CD1c-positive myeloid dendritic cell (primary cell): ENCODE measurements at regions not wholly inside any gene's neighbourhood (a gene's known extent, or its start where the extent isn't known, plus 50 kb on each side); places are given as distances from the start of the nearest gene placed in this dataset.

Experiments
- DNase-seq: peaks from one replicate; pipeline ENCODE4 v3.0.0-alpha.2; 2016; ENCODE audit errors: extremely low spot score

DNA sequence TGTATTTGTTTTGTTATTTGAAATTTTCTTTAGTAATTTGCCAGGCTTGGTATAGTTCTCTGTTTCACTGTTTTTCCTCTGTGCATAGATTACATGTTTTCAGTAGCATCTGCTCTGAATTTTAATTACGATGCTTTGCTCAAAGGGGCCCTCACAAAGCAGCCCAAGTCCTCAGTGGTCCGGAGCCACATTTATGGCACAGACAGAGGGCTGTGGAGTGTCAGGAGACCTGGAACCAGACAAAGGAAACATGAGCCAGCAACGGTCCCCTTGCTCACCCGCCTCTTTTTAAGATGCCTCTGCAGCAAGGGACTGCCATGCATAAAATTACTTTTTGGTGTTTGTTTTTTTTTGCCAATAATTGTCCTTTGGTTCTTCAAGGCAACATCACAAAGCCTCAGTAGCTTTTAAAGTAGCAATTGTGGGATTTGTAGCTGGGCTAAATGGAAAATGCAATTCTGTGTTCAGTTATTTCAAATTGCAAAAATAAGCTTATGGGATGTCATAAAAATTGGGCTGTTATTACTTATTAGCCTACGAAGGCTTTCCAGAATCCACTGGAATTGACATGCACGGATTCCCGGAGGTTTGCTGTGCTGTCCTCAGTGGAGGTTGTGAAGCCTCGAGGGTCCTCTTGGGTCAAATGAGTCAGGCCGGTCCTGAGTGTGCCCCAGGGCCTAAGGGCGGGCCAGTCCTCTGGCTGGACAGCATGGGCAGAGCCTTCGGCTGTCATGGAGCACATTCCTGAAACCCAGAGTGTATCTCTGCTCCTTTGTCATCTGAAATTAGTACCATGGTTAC, 422.8 kb downstream of the GLRX3 start:
- no peak for DNase-seq

DNA sequence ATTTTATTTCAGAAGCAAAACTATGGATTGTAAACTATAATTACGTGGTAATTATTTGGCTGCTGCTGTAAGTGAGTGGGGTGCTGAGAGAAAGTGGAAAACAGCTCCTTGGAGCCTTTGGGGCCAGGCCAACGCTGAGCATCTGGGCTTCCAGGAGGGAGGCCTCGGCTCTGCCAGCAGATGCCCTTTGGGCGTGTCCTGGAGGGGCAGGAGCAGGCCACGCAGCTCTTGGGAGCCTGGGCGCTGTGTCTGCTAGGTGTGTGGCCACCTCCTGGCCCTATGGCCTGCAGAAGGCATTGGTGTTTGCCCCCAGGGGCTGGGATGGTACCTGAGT, 423.3 kb downstream of the GLRX3 start:
- DNase-seq = no peak

DNA sequence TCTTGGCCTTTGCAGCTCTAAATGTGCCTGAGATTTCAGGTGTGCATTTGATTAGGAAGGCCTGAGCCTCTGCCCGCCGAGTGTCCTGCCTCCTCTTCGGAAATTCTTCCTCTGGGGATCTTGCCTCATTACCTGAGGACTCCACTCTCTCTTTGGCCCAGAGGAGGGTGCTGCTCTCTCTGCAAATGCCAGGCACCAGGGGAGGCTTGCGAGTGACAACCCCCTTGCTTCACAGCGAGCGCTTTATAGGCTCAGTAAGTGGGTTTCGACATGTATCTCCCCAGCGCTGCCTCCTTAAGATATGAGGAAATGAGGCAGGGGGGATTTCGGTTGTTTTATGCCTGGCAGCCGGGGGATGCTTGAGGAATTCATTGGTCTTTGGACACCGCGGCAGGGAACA, 423.9 kb downstream of the GLRX3 start:
- DNase-seq = no peak

DNA sequence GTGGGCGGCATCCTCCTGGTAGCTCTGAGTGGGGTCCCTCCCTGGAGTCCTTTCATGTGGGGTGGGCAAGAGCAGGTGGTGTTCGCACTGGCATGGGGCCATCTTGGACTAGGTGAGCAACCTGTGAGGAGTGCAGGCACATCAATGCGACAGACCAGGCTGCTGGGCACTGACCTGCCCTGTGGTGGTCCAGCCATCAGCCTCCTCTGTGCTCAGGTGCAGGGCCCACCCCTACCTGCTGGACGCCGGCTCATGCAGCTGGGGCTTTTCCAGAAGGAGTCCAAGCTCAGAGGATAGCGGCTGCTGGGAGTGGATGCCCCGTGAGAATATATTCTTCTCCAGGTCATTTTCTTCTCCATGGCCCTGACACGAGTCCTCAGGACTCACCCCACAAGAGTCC, 424.4 kb downstream of the GLRX3 start:
- no peak for DNase-seq

DNA sequence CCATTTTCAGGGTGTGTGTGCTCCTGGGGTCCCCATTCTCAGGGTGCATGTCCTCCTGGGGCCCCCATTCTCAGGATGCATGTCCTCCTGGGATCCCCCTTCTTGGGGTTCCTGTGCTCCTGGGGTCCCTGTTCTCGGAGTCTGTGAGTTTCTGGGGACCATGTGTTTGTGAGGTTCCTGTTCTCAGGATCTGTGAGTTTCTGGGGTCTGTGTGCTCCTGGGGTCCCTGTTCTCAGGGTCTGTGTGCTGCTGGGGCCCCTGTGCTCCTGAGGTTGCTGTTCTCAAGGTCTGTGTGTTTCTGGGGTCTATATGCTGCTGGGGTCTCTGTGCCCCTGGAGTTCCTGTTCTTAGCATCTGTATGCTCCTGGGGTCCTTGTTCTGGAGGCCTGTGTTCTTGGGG, 425.5 kb downstream of the GLRX3 start:
- DNase-seq = no peak

DNA sequence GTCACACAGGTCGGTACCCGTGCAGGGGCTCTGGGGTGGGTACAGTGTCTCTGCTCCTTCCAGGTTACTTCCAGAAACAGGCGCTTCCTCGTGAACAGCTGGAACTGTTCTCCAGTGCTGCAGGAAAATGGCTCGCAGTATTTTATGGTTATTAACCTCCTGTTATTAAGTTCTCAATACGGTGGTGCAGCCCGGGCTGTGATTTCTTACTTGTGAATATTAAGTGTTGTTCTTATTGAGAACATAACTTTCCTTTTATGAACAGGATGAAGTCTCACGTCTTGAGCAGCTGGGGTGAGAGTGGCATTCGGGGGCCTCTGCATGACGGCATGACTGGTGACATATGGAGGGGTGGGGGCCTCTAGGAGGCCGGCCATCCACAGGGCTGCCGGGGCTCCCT, 430.8 kb downstream of the GLRX3 start:
- DNase-seq = no peak

DNA sequence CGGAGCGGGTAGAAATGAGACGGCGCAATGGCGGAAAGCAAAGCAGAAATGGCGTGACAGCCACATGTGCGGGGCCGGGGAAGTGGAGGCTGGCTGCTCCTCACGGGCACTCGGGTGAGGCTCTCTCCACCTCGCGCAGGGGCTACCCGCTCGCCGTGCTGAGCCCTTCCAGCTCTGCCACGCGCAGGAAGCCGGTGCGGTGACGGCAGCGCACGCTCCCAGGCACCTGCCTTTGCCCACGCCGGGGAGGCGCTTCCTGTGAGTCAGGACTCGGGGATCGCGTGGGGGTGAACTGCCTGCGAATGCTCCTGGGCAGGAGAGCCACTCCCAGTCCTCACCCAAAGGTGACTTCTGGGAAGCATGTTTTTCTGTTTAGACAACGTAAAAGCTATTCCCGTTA, 431.2 kb downstream of the GLRX3 start:
- DNase-seq = no peak

DNA sequence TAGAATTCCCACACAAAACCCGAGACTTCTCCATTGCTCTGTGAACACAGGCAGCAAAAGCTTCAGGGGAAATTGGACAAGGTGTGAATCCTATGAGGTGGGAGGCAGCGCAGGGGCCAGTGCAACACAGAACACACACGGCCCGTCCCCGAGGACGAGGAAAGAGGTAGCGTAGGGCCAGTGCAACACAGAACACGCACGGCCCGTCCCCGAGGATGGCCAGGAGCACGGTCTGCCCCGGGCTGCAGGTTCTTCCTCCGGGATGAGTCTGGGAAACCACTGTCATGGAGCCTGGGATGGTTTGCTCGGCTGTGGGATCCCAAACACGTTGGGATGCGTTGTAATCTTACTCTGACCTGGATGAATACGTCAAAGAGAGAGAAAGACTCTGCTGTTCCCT, 432.1 kb downstream of the GLRX3 start:
- no peak for DNase-seq

DNA sequence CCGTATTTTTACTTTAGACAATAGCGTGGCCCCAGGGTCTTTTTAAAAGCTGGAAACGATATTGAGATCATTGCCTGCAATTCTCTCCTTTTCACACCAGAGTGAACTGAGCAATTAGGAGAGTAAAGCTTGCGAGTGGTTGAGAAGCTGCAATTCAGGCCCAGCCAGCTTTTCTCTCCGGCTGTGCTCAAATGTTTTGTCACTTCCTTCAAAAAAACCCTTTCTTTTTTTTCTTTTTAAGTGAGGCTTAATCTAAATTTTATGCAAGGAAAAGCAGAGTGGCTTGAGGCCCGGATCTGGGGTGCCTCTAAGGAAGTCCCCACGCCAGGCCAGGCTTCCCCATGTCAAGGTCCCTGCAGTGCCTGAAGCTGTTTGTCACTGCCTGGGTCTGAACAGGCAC, 433.9 kb downstream of the GLRX3 start:
- no peak for DNase-seq

DNA sequence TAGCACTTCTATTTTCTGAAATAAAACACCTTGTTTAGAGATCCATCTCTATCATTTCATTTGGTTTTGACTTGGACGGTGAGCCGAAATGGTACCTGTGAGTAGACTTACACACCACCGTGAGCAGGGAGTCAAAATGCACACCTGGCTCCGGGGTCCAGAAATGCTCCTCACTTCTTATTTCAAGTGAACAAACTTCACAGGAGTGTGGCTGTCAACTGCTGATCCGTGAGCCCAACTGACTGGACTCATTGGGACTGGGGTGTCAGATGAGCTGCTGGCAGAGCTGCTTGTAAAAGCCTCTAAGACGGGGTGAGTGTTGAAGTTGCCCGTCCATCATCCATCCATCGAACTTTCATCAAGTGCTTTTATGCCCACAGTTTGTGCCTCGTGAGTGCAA, 435.5 kb downstream of the GLRX3 start:
- no peak for DNase-seq

DNA sequence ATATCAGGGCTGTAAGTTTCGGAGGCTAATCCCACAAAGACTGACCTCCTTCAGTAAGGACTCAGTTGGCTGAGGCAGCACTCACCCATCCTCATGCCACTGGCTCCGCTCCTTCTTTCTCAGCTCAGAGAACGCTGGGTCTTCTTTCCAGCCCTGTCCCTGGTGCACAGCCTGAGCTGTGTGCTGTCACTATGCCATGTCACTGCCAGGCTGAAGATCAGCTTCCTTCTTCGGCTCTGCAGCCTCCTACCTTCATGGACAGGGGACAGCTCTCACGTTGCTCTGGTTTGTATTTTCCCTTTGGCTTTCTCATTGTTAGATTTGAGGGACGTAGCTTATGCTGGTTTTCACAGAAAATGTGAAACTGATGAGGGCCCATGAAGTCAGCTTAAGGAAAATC, 437.3 kb downstream of the GLRX3 start:
- no peak for DNase-seq

DNA sequence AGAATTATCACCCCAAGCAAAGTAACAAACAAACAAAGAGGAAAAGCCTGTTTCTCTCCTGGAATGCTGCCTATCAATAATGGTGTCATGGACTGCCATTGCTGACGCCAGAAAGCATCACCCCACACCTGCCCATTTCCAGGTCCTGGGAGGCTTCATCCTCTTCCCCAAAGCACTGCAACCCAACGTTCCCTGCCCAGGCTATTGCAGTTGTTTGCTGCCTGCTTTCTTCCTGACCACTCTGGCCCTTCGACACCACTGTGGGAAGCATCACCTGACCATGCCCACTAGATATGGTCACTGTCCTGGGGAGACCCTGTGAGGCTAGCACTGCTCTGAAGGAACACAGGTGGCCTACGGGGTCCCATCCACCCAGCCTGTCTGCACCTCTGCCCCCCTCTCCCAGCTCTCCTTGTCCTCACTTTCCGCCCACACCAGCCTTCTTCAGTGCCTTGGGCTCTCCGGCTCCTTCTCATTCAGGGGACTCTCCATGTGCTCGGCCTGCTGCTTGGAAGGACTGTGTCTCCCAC, 439.6 kb downstream of the GLRX3 start:
- no peak for DNase-seq

DNA sequence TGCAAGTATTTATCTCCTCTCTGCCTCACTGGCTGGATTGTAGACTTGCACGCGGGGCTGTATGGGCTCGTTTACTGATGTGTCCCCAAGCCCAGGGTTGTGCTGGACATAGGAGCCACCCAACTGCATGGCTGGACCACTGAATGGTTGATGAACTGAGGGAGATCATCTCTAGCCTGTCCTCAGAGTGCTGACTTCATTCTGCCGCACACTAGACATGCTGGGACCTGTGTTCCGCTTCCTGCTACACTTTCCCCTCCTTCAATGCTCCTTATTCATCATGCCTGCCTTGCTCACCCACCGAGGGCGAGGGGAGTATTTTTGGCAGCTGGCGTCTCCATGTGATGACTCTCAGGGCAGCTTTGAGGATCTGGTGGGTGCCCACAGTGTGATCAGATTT, 440.2 kb downstream of the GLRX3 start:
- DNase-seq = no peak

DNA sequence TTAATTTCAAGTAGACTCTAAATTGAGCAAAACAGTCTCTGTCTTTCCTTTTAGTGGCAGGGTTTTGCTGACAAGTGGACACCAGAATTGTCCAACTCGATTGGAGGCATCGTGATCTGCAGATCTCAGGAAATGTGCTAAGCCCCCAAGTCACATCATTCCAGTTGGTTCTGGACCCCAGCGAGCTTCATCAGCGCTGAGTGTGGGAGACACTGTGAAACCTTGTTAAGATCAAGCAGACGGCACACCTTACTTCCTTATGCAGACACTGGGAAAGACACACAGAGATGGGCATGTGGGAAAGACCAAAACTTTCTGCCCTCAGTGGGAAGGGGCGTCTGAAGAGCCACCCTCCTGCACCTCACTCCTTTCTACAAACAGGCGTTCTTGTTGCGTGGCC, 440.8 kb downstream of the GLRX3 start:
- no peak for DNase-seq

DNA sequence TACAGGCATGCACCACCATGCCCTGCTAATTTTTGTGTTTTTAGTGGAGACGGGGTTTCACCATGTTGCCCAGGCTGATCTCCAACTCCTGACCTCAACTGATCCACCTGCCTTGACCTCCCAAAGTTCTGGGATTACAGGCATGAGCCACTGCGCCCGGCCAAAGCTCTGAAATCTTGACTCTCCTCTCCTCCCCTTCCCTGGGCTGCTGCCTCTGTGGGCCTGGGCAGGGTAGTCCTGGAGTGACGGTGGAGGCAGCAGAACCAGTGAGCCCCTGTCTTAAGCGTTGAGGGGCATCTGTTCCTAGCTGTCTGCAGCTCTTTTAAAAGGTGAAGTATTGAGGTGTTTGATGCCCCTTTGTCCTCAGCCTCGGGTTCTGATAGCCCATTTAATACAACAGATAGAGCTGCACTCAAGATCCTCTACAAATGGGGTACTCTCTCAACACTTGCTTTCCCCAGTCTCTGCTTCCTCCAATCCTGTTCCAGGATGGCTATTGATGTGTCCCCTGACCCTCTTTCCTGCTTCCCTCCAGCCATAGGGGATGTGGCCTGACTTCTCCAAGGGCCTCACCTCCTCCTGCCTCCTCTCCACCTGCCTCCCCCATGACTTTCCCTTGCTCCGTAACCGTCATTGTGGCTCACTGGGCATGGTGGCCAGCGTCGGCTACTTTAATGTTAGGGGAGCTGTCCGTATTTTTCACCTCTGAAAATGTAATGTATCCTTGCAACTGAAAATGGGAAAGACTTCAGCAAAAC, 442.5 kb downstream of the GLRX3 start:
- DNase-seq = no peak

DNA sequence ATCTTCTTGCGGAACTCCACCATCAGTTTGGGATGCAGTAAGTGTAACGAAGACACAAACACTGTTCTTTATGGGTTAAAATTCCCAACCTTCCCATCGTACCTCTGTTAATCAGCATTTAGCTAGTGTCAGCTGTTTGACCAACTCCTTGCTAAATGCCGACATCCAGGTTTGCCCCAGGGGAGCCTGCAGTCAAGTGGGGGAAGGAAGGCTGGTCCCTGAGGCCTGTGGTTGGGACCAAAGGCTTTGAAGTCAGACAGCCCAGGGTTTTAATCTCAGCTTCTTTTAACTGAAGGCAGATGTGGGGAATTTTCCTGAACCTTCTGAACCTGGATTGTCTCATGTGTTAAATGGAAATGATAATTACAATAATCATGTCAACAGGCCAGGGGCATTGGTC, 443.7 kb downstream of the GLRX3 start:
- DNase-seq = no peak

DNA sequence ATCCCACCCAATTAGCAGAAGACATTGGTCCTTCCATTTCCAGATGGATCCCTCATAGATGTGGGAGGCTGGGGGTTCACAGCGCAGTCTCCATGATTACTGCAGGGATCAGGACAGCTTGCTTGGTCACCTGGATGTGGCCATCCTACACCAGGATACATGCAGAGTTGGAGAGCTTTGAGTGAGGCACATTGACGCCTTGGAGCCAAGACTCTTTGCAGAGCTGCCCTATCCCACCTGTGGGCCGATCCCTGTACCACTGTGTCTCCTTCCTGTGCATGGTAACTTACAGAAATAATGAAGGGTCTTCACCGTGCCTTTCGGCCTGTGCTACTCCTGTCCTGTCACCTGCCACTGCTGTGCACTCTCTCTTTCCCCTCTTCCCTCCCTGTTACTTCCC, 444.8 kb downstream of the GLRX3 start:
- no peak for DNase-seq

DNA sequence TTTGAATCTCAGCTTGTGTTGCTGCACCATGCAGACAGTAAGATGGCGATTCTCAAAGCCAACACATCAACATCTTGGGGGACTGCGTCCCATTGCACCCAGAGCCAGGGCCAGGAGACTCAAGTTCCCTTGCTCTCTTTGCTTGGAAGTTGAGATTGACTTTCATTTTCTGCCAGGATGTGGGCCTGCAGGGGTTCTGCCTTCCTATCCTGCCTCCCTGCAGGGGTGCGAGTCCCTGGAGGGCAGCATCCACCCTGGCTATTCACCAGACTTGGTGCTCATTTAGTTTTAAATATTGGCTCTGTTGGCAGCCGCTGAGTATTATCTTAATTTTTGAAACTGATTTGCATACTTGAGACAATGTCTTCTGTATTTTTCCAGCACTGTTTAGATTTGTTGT, 451.5 kb downstream of the GLRX3 start:
- DNase-seq = no peak

DNA sequence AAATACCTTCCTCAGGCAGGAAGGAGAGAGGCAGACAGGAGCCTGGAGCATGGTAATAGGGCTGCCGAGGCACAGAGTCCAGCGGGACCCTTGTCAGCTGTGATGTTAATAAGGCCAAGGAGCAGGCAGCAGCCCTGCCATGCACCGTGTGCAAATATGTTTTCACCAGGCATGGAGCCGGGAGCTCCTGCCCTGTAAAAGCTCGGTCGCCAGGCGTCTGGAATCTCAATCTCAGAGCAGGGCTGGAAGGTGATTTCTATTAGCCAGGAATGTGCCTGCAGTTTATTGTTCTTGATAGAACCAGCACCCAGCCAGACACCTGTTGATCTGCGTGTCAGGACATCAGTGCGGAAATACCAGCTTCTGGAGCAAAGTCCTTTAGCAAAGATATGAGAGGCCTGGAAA, 469.8 kb downstream of the GLRX3 start:
- DNase-seq = no peak

DNA sequence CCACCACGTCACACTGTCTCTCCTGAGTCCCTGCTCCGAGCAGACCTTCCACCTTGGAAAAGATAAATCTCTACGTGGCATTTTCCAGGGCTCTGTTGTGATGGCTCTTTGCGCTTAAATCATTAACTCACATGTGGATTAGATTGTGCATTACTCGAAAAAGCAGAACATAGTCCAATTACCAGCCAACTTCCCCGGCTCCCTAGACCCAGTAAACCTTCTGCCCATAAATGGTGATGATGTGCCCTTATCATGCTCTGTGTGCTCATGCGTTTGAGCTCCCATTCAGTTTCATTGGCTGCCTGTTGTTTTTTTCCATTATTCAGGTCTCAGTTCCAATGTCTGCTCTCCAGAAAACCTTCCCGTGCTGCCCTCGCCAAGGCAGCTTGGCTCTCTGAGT, 471.2 kb downstream of the GLRX3 start:
- no peak for DNase-seq

DNA sequence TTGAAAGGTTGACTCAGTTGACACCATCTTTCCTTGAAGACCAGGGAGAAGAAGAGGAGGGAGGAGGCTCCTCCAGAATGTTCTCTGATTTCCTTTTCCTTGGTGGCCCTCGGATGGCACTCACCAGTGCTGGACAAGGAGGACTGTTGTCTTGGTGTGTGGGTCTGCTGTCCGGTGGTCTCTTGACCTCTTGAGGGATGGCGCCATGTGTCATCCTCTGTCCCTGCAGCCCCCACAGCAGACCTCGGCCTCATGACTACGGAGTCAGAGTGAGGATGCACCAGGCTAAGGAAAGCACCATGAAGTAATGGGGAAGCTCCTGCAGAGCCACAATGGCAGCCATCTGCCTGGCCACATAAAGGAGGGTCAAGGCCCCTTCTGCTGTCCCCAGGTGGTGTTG, 475.0 kb downstream of the GLRX3 start:
- DNase-seq = no peak

DNA sequence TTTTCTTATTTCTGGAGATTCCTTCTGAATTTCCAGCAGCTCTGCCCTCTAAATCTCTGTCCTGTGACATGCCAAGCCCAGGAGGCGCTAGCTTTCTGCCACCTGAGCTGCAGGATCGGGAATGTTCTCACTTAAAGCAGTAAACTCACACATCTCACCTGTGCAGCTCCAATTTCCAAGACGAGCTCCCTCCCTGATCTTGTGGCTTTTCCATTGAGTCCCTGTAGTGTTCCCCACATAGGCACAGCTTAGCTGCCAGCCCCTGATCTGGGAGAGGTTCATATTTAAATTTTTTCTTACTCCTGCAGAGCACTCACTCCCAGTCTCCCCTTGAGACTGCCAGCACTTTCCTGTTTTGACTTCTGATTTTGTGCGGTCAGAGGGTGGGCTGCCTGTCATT, 479.3 kb downstream of the GLRX3 start:
- DNase-seq = no peak

DNA sequence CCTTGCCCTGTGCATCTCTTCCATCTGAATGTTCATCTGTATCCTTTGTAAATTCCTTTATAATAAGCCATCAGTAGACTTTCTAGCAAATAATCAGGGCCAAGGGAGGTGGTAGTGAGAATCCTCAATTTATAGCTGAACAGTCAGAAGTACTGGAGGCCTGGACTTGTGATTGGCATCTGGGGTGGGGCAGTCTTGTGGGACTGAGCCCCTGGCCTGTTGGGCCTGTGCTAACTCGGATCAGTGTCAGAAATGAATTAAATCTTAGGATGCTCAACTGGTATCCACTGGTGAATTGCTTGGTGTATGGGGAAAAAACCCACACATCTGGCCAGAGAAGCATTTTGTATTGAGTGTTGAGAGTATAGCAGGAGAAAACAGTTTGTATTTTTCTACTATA, 481.8 kb downstream of the GLRX3 start:
- DNase-seq = no peak
